Mammary epithelial cell (primary cell): ENCODE measurements at regions not wholly inside any gene's neighbourhood (a gene's known extent, or its start where the extent isn't known, plus 50 kb on each side); places are given as distances from the start of the nearest gene placed in this dataset.

ENCODE experiments used
- CTCF ChIP-seq, 2 donors: IDR thresholded peaks in 1 of 2; conservative IDR thresholded peaks in 1 of 2; 2 replicates each; pipeline ENCODE4 v1.5.1; 2011 to 2012; ENCODE audit warnings: inconsistent platforms in 2 of 2, low read length in 2 of 2, mild to moderate bottlenecking in 2 of 2, control low read depth in 1 of 2, low read depth in 1 of 2; ENCODE audit not compliant: insufficient read depth in 1 of 2; ENCODE audit errors: extremely low read depth in 1 of 2
- EZH2 ChIP-seq: IDR thresholded peaks from 2 replicates; pipeline ENCODE4 v1.6.1; 2012; ENCODE audit warnings: low read length, inconsistent platforms, borderline replicate concordance

- TF ChIP-seq EZH2 (no peak), CTCF (conservative IDR thresholded peaks at IDR 0.05 in 1 of 2, IDR thresholded peaks at IDR 0.05 in 1 of 2; ENCODE audit: extremely low read depth in 1 of 2, insufficient read depth in 1 of 2, low read depth in 1 of 2, low read length in 2 of 2) (no peak)
Observed at GRCh38 chr17:83171661-83172060, 92.3 kb downstream of the METRNL start.
